Suprapubic skin (tissue), 4 donors: ENCODE measurements at regions not wholly inside any gene's neighbourhood (a gene's known extent, or its start where the extent isn't known, plus 50 kb on each side); places are given as distances from the start of the nearest gene placed in this dataset.

ENCODE experiments used
- DNase-seq, 2 donors: peaks; one replicate each; pipeline ENCODE4 v3.0.0-alpha.2; 2019; ENCODE audit warnings: low spot score in 2 of 2
- H3K27ac ChIP-seq: fragments of 200-600 bp; sonication (generic); one replicate; pipeline ENCODE4 v1.5.1; 2019
- H3K27me3 ChIP-seq: fragments of 200-600 bp; sonication (generic); one replicate; pipeline ENCODE4 v1.5.1; 2019
- H3K36me3 ChIP-seq: fragments of 200-600 bp; sonication (generic); one replicate; pipeline ENCODE4 v1.5.1; 2019
- H3K4me1 ChIP-seq: fragments of 200-600 bp; sonication (generic); one replicate; pipeline ENCODE4 v1.5.1; 2019
- H3K4me3 ChIP-seq: fragments of 200-600 bp; sonication (generic); one replicate; pipeline ENCODE4 v1.5.1; 2019; ENCODE audit warnings: mild to moderate bottlenecking
- H3K9me3 ChIP-seq: fragments of 200-600 bp; sonication (generic); one replicate; pipeline ENCODE4 v1.5.1; 2019
- CTCF ChIP-seq, 2 donors: fragments of 200-600 bp in 1 of 2; fragments of 450-650 bp in 1 of 2; sonication (generic) in 1 of 2; IDR thresholded peaks; one replicate each; pipeline ENCODE4 v1.5.1; 2016 to 2019; ENCODE audit warnings: antibody characterized with exemption in 2 of 2, mild to moderate bottlenecking in 1 of 2, moderate library complexity in 1 of 2
- EP300 ChIP-seq: sonication (generic); formaldehyde crosslinking; IDR thresholded peaks from one replicate; pipeline ENCODE4 v1.6.1; 2017; ENCODE audit warnings: antibody characterized with exemption
- POLR2A ChIP-seq, 2 donors: fragments of 450-650 bp; IDR thresholded peaks; one replicate each; pipeline ENCODE4 v1.6.1; 2017; ENCODE audit warnings: antibody characterized with exemption in 2 of 2, mild to moderate bottlenecking in 2 of 2, moderate library complexity in 2 of 2
- POLR2AphosphoS5 ChIP-seq, 3 donors: sonication (generic); formaldehyde crosslinking; IDR thresholded peaks; one replicate each; pipeline ENCODE4 v1.6.1; 2017; ENCODE audit warnings: antibody characterized with exemption in 3 of 3
- WGBS: methylation state at CpG from one replicate; pipeline ENCODE4 v1.1.5; 2018; 5-methylcytosine and 5-hydroxymethylcytosine counted together

GRCh38 chr7:39880556-39880955 lies 69.5 kb upstream of the CDK13 start:
- Histone ChIP-seq H3K4me3 (no peak overlapping the region), H3K36me3 (no peaks in the 10 kb centered on the region), H3K9me3 (no peaks in the 10 kb centered on the region), H3K4me1 (no peaks in the 10 kb centered on the region), H3K27ac (no peak overlapping the region), H3K27me3 (no peaks in the 10 kb centered on the region)
- WGBS, result 56% methylated on average over 1 of the region's 1 CpG
- no peak for DNase-seq
- TF ChIP-seq POLR2A (IDR thresholded peaks at IDR 0.05), result no peak
- no peak for TF ChIP-seq POLR2AphosphoS5 (IDR thresholded peaks at IDR 0.05)
- TF ChIP-seq CTCF (IDR thresholded peaks at IDR 0.05), result no peak
- no peak for TF ChIP-seq EP300

GRCh38 chr7:39882148-39882784 lies 67.8 kb upstream of the CDK13 start:
- no peak for DNase-seq
- no peak overlapping the region for H3K4me3 ChIP-seq
- H3K36me3 ChIP-seq, result no peaks in the 10 kb centered on the region
- TF ChIP-seq POLR2A (IDR thresholded peaks at IDR 0.05), result no peak
- TF ChIP-seq CTCF (IDR thresholded peaks at IDR 0.05), result no peak
- no peak for TF ChIP-seq EP300
- no peak for TF ChIP-seq POLR2AphosphoS5 (IDR thresholded peaks at IDR 0.05)
- no peak overlapping the region for H3K27ac ChIP-seq
- no peaks in the 10 kb centered on the region for H3K27me3 ChIP-seq
- no peaks in the 10 kb centered on the region for H3K9me3 ChIP-seq
- 86% methylated on average over 5 of the region's 5 CpGs for WGBS
- H3K4me1 ChIP-seq, result no peaks in the 10 kb centered on the region

- Histone ChIP-seq H3K9me3 (no peaks in the 10 kb centered on the region), H3K4me1 (no peaks in the 10 kb centered on the region), H3K36me3 (no peaks in the 10 kb centered on the region), H3K27ac (no peak overlapping the region), H3K4me3 (no peak overlapping the region), H3K27me3 (no peaks in the 10 kb centered on the region)
- no peak for DNase-seq
- WGBS, result 86% methylated on average over 4 of the region's 4 CpGs
- no peak for TF ChIP-seq CTCF (IDR thresholded peaks at IDR 0.05)
- no peak for TF ChIP-seq POLR2AphosphoS5 (IDR thresholded peaks at IDR 0.05)
- TF ChIP-seq EP300, result no peak
- TF ChIP-seq POLR2A (IDR thresholded peaks at IDR 0.05), result no peak
Observed at GRCh38 chr7:39883812-39884390, 66.2 kb upstream of the CDK13 start.

GRCh38 chr7:39888171-39888853 lies 61.7 kb upstream of the CDK13 start:
- Histone ChIP-seq H3K9me3 (no peaks in the 10 kb centered on the region), H3K27ac (no peak overlapping the region), H3K4me3 (no peak overlapping the region), H3K4me1 (no peaks in the 10 kb centered on the region), H3K36me3 (no peaks in the 10 kb centered on the region), H3K27me3 (no peaks in the 10 kb centered on the region)
- no peak for DNase-seq
- 82% methylated on average over 3 of the region's 3 CpGs for whole genome bisulfite sequencing
- TF ChIP-seq EP300 (no peak), CTCF (IDR thresholded peaks at IDR 0.05) (no peak)

DNA sequence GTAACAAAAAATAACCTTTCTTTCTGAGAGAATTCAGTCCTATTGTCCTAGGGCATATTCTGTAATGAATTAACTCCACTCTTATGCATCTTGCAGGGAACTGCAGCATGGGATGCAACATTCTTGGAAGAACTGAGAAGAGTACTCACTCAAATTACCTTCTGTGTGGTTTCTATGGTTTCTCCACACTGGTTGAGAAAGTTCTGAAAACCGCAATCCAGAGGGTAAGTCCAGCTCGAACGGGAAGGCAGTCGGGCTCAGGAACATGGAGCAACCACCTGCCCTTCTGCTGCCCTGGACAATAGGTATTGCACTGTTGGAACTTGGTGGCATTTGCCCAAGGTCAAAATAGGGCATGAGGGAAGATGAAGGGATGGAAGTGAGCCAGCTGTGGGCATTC lies 59.6 kb upstream of the CDK13 start:
- no peak overlapping the region for H3K4me3 ChIP-seq
- 87% methylated on average over 4 of the region's 4 CpGs for whole genome bisulfite sequencing

More for the DNA sequence above, 59.6 kb upstream of the CDK13 start:
- H3K27ac ChIP-seq, result no peak overlapping the region
- no peaks in the 10 kb centered on the region for H3K36me3 ChIP-seq
- H3K9me3 ChIP-seq, result no peaks in the 10 kb centered on the region
- no peaks in the 10 kb centered on the region for H3K4me1 ChIP-seq
- no peak for DNase-seq
- H3K27me3 ChIP-seq, result no peaks in the 10 kb centered on the region
- TF ChIP-seq EP300 (no peak), POLR2AphosphoS5 (IDR thresholded peaks at IDR 0.05) (no peak), POLR2A (IDR thresholded peaks at IDR 0.05) (no peak), CTCF (IDR thresholded peaks at IDR 0.05) (no peak)
